ENCODE measurements at regions not wholly inside any gene's neighbourhood (a gene's known extent, or its start where the extent isn't known, plus 50 kb on each side); places are given as distances from the start of the nearest gene placed in this dataset.

- TF ChIP-seq NFE2L1 (CRISPR knock-in tag; IDR thresholded peaks at IDR 0.05) (no peak), MAX (CRISPR knock-in tag; IDR thresholded peaks at IDR 0.05) (no peak), GRHL2 (CRISPR knock-in tag; IDR thresholded peaks at IDR 0.05; ENCODE audit: insufficient replicate concordance, severe bottlenecking) (no peak), CDX4 (CRISPR knock-in tag; IDR thresholded peaks at IDR 0.05; ENCODE audit: borderline replicate concordance) (no peak), PREB (CRISPR knock-in tag; IDR thresholded peaks at IDR 0.05; ENCODE audit: borderline replicate concordance) (no peak), AFF4 (CRISPR knock-in tag; IDR thresholded peaks at IDR 0.05; ENCODE audit: borderline replicate concordance) (no peak), ZNF416 (CRISPR knock-in tag; IDR thresholded peaks at IDR 0.05) (no peak), STAT6 (CRISPR knock-in tag; conservative IDR thresholded peaks at IDR 0.05; ENCODE audit: low read depth) (no peak), E2F4 (CRISPR knock-in tag; IDR thresholded peaks at IDR 0.05; ENCODE audit: borderline replicate concordance, low read depth) (no peak), ZBTB43 (CRISPR knock-in tag; IDR thresholded peaks at IDR 0.05) (no peak)
- ChIA-PET CTCF (no interaction called here), POLR2A (no interaction called here)
- DNase-seq (ENCODE audit: low spot score): no peak
- no peak overlapping the region for H3K27ac Mint-ChIP-seq
- H3K36me3 Mint-ChIP-seq: peaks cover 66% of the 10 kb centered on the region
- H3K4me1 Mint-ChIP-seq: peaks cover 6% of the 10 kb centered on the region; the same call in 1 of the 2 replicates
- peaks cover 11% of the 10 kb centered on the region for H3K27me3 Mint-ChIP-seq (ENCODE audit: low read depth)
- peaks cover 89% of the 10 kb centered on the region for H3K9me3 Mint-ChIP-seq
- no peak for ATAC-seq
- no peak overlapping the region for H3K4me3 Mint-ChIP-seq
Measured at GRCh38 chr4:10878861-10879260, 194.3 kb upstream of the CLNK start.

GRCh38 chr4:10877076-10877475, 192.5 kb upstream of the CLNK start:
- Mint-ChIP-seq H3K36me3 (peaks cover 65% of the 10 kb centered on the region), H3K4me1 (peaks cover 6% of the 10 kb centered on the region; the same call in 1 of the 2 replicates), H3K27ac (no peak overlapping the region), H3K4me3 (no peak overlapping the region), H3K27me3 (ENCODE audit: low read depth) (peaks cover 7% of the 10 kb centered on the region), H3K9me3 (peaks cover 86% of the 10 kb centered on the region)
- ChIA-PET POLR2A (no interaction called here), CTCF (no interaction called here)
- DNase-seq (ENCODE audit: low spot score): no peak
- ATAC-seq: no peak
- no peak for TF ChIP-seq JUN (CRISPR knock-in tag; IDR thresholded peaks at IDR 0.05)
- TF ChIP-seq NR3C1 (CRISPR knock-in tag; conservative IDR thresholded peaks at IDR 0.05; ENCODE audit: low read depth): no peak
- no peak for TF ChIP-seq ATF3 (CRISPR knock-in tag; conservative IDR thresholded peaks at IDR 0.05)
- no peak for TF ChIP-seq ERG (CRISPR knock-in tag; IDR thresholded peaks at IDR 0.05)
- no peak for TF ChIP-seq PRDM15 (CRISPR knock-in tag; IDR thresholded peaks at IDR 0.05)
- no peak for TF ChIP-seq TP53 (CRISPR knock-in tag; IDR thresholded peaks at IDR 0.05)
- no peak for TF ChIP-seq KAT7 (CRISPR knock-in tag; IDR thresholded peaks at IDR 0.05; ENCODE audit: borderline replicate concordance)
